Upper lobe of left lung (tissue), 4 donors: ENCODE measurements at regions not wholly inside any gene's neighbourhood (a gene's known extent, or its start where the extent isn't known, plus 50 kb on each side); places are given as distances from the start of the nearest gene placed in this dataset.

Source experiments
- EP300 ChIP-seq, 4 donors: sonication (generic); formaldehyde crosslinking; IDR thresholded peaks; one replicate each; pipeline ENCODE4 v1.5.1; 2017; ENCODE audit warnings: antibody characterized with exemption in 4 of 4, control low read depth in 2 of 4
- POLR2A ChIP-seq, 4 donors: fragments of 450-650 bp; IDR thresholded peaks; one replicate each; pipeline ENCODE4 v1.5.1; 2016 to 2017; ENCODE audit warnings: antibody characterized with exemption in 4 of 4, mild to moderate bottlenecking in 2 of 4
- POLR2AphosphoS5 ChIP-seq, 2 donors: sonication (generic); formaldehyde crosslinking; IDR thresholded peaks; one replicate each; pipeline ENCODE4 v1.5.1; 2017; ENCODE audit warnings: antibody characterized with exemption in 2 of 2

DNA sequence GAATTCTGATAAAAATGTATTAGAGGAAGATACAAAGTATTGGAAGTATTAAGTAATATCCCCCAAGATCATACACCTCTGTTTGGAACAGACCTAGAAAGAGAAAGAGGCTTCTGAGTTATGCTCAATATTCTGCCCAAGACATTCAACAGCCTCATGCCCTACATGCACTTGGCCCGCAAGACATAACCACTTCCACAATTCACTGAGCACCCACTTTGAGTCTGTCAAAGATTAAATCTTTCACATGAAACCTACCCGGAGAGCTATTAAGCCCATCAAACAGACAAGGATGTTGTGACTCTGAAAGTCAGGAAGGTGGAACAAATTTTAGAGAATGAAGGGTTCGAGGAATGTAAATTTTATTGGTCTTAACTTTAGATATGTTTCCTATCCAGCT, 344.7 kb upstream of the SYT4 start:
- TF ChIP-seq EP300 (IDR thresholded peaks at IDR 0.05) (no peak), POLR2AphosphoS5 (IDR thresholded peaks at IDR 0.05) (no peak), POLR2A (IDR thresholded peaks at IDR 0.05) (no peak)
